HL-60 (cell line): ENCODE measurements at regions not wholly inside any gene's neighbourhood (a gene's known extent, or its start where the extent isn't known, plus 50 kb on each side); places are given as distances from the start of the nearest gene placed in this dataset.

Experiments
- POLR2AphosphoS5 ChIP-seq: IDR thresholded peaks from 2 replicates; pipeline ENCODE4 v1.6.1; 2012; ENCODE audit warnings: low read depth
- REST ChIP-seq: IDR thresholded peaks from 2 replicates; pipeline ENCODE4 v1.6.1; 2012; ENCODE audit warnings: low read depth; ENCODE audit not compliant: insufficient replicate concordance
- SPI1 ChIP-seq: IDR thresholded peaks from 2 replicates; pipeline ENCODE4 v1.6.1; 2012; ENCODE audit warnings: low read depth, mild to moderate bottlenecking, borderline replicate concordance
- TF ChIP-seq, protein P1 (sequence below): IDR thresholded peaks from one replicate; pipeline ENCODE4 v1.5.1; 2011; ENCODE audit warnings: low read length, control low read depth, inconsistent platforms; ENCODE audit not compliant: insufficient read depth

DNA sequence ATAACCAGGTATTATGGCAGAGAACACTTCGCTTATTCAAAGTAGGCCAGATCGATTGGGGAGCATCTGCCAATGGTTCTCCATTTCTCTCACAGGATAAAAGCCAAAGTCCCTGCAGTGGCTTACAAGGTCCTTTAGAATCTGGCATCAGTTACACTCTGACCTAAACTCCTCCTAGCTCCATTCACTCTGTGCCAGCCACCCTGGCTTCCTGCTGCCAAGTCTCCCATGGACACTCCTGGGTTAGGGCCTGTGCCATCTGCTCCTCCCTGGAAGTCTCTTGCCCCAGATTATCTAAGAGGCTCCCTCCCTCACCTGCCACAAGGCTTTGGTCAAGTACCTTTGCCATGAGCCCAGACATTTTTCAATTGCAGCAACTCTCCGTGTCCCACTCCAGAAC is 649.2 kb downstream of the DACH1 start:
- TF ChIP-seq REST, result no peak
- TF ChIP-seq POLR2AphosphoS5, result no peak
- TF ChIP-seq, protein P1, sequence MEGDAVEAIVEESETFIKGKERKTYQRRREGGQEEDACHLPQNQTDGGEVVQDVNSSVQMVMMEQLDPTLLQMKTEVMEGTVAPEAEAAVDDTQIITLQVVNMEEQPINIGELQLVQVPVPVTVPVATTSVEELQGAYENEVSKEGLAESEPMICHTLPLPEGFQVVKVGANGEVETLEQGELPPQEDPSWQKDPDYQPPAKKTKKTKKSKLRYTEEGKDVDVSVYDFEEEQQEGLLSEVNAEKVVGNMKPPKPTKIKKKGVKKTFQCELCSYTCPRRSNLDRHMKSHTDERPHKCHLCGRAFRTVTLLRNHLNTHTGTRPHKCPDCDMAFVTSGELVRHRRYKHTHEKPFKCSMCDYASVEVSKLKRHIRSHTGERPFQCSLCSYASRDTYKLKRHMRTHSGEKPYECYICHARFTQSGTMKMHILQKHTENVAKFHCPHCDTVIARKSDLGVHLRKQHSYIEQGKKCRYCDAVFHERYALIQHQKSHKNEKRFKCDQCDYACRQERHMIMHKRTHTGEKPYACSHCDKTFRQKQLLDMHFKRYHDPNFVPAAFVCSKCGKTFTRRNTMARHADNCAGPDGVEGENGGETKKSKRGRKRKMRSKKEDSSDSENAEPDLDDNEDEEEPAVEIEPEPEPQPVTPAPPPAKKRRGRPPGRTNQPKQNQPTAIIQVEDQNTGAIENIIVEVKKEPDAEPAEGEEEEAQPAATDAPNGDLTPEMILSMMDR, result no peak
- TF ChIP-seq SPI1, result no peak
